ENCODE measurements at regions not wholly inside any gene's neighbourhood (a gene's known extent, or its start where the extent isn't known, plus 50 kb on each side); places are given as distances from the start of the nearest gene placed in this dataset.

DNA sequence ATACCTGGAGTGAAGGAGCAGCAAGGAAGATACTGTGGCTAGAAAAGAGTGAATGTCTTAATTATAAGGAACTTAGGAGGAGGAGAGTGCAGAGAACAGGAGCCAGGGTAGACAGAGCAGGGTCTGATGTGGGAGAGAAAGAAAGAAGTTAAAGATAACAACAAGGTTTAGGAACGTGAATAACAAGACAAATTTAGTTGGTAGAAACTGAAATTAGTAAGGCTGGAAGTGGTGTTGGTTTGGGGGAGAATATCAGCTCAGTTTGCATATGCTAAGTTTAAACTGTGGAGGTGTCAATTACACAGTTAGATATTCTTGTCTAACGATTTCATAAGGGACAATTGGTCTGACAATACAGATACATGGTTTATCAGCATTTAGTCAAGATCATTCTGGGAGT, 1123.7 kb upstream of the PABPC4L start:
- intact Hi-C loops (cut with micrococcal nuclease) = no loop called here

DNA sequence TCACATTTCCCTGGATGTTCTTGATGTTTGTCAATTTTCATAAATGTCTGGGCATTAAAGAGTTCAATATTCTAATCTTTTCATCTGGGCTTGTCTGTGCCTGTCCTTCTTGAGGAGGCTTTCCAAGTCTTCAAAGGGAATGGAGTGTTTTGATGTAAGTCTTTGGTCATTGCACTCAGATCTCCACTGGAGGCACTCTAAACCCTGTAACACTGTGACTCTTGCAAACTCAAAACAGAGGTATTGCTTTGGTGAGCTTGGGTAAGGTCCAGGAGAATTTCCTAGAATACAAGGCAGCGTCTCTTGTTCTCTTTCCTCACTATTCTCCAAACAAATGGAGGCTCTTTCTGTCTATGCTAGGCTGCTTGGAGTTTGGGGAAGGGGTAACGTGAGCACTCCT, 1118.1 kb upstream of the PABPC4L start:
- intact Hi-C loops (cut with micrococcal nuclease) = no loop called here

DNA sequence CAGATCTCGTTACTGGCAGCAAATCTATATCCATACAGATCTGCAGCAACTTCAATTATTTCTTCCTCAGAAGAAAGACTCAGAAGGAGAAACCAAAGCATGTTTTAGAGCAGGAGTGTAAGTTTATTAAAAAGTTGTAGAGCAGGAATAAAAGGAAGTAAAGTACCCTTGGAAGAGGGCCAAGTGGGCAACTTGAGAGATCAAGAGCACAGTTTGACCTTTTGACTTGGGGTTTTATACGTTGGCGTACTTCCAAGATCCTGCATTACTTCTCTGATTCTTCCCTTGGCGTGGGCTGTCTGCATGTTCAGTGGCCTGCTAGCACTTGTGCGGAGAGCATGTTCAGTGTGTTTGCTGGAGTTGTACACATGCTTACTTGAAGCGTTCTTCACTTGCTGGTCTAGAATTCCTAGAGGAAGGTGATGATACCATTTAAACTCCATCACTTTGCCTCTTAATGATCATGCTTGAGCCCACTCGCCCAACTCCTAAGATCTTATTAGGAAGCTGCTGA, 1114.7 kb upstream of the PABPC4L start:
- intact Hi-C loops (cut with micrococcal nuclease) = no loop called here

DNA sequence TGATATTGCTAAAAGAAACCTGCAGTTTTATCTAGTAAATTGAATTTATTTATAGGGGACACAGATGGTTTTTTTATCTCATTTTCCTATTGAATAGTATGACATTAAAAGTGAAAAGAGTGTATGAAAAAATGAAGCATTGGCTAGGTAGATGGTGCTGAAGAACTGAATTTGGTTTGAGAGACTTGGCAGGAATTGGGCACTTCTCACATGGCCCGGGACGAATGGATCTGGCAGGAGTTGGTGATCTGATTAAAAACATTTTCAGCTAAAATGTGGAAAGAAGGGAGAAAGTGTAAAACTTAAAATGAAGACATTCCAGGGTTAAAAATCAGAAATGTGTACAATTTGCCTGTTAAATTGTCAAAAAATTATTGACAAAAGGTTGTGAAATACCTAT, 1088.5 kb upstream of the PABPC4L start:
- intact Hi-C loops (cut with micrococcal nuclease) = no loop called here

DNA sequence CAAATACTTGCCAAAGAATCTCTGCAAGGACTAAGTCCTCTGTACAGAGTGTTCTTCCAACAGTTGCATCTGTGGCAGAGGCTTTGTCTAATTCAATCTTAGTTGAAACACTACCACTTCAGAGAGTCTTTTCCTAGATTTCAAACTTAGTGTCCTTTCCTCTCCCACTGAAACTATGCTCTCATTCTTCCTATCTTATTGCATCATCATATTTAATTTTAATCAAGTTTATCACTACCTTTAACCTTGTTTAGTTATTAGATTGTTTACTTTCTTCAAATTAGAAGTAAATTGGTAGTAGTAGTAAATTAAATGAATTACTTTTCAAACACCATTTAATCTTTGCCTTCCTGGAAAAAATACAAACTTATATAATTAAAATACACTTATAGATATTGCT, 1082.3 kb upstream of the PABPC4L start:
- intact Hi-C loops (cut with micrococcal nuclease) = no loop called here

DNA sequence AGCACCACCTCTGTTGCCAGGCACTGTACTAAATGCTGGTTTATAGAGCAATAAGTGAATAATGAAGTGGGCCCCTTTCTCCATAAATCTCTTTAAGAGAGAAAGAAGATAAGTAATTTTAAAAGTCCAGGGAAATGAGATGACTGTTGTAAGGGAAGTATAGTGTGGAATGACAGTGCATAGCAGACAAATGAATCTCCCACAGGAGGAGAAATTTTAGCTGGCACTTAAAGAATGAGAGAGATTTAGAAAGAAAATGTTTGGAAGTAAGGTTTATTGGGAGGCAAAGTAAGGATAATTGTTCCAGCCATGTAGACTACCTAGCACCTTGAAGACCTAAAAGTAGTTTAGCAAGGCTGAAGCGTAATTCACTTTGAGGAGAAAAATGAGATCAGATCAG, 1081.1 kb upstream of the PABPC4L start:
- intact Hi-C loops (cut with micrococcal nuclease) = no loop called here

DNA sequence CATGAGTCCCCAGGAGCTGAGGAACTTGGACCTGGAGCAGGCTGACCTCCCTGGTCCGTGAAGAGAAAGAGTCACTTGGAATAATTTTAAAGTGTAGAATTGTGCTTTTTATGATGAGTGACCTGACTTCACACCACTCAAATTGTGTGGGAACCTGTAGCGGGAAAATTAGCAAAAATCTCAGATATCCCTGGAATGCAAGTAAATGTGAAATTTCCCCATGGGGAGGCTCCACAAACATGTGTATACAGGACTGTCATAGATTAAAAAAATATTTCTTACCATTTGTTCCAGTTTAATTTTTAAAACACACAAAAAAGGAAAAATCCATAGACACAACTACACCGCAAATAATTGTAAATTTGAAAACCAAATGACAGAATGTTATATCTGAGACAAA, 1079.6 kb upstream of the PABPC4L start:
- intact Hi-C loops (cut with micrococcal nuclease) = no loop called here

DNA sequence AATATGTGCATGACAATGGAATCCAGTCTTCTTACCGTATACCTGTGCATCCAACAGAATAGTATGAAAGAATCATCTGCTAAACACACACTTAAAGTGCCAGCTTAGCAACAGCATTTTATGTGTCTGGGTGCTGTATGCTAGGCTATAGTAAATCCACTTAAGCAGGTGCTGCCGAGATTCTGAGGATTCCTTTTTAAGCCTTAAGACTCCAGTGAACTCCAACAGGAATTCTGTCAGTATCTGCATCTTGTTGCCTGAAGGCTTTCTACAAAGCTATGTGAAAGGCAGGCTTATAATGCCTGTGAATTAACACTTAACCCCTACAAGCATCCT, 1076.4 kb upstream of the PABPC4L start:
- intact Hi-C loops (cut with micrococcal nuclease) = no loop called here

DNA sequence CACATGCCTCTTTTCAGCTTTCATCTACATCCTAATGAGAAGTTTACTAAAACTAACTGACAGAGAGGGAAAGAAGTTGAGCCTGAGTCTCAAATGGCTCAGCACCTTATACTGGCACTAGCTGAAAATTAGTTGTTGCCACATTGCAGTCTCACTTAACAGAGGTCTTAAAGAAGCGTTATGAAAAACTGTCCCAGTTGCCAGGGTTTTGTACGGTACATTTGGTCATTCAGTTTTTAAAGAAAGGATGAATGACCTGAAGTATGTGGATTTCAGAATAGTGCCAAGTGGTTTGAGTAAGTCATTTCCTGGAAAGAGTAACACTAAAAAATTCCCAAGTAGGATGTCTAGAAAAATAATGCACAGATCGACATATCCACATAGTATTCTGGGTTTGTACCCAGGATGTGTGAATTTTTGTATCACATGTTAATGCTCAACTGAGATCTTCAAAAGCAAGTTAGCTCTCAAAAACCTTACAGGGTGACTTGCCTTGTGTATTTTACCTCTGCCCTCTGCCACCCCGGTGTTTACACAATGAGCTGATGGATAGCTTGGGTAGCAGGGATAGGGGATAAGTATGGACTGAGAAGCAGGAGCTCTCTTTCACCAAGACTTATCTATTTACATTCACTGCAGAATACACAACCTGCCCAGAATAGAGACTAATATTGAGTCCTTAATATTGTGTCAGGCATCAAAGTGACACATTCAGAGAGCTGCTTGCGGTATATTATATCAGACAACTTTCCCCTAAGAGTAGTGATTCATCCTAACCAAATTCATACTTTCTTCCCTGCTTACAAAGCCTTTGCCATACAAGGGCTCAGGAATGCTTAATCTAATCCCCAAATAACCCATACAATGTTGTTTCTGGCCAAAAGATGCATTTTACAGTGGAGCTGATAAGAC, 1075.7 kb upstream of the PABPC4L start:
- intact Hi-C loops (cut with micrococcal nuclease) = no loop called here

DNA sequence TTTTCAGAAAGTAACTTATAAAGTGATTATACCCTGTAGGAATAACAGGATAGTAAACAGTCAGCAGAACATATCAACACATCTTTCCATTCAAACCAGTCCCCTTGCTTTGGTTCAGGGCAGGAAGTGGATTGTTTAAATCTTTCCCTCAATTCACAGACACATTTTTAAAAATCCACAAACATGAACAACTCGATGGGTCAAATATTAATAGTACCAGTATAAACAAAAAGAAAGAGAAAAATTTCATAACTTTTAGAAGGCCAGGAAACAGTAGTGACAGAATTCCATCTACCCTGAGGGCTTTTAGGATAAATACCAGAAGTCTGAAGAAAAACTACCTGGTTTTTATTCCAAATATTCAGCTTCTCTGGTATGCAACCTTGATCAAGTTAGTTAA, 1072.8 kb upstream of the PABPC4L start:
- intact Hi-C loops (cut with micrococcal nuclease) = no loop called here

DNA sequence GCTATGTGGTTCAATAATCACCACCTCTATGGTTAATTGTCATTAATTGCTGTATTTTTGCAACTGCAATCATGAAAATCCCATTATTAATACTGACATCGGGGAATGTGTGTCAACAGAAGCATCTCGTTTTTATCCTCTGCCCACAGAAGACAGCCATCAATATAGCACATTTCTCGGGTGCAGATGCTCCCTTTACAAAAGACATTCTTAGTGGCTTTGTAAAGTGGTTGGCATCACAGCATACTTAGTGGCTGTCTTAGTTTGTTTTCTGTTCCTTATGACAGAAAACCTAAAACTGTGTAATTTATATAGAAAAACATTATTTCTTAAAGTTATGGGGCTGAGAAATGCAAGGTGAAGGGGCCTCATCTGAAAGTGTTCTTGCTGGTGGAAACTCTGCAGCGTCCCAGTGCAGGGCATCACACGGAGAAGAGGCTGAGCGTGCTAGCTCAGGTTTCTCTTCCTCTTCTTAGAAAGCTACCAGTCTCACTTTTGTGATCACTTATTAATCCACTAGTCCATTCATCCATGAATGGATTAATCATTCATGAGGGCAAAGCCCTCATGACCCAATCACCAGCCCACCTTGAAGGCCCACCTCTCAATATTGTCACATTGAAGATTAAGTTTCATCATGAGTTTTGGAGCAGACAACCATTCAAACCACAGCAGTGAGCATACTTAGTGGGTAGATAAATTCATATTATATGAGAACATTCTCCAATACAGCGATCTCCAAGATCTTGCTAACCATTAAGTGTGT, 1067.7 kb upstream of the PABPC4L start:
- intact Hi-C loops (cut with micrococcal nuclease) = no loop called here

DNA sequence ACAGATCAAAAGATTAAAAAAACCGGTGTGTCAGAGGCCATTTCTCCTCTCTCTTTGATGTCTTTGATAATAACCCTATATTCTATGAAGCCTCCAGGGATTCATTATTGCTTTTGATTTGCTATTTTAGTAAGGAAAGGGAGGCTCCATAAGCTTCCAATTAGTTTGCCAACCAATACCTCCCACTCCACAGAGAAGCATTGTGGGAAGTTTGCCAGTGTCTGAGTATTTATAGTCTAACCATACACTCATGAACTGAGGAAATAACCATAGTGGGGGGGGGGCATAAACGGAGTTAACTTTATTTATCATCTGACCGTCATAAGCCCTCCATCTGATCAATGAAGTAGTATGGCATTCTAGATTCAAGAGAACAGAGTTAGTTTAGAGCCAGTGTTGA, 1066.8 kb upstream of the PABPC4L start:
- intact Hi-C loops (cut with micrococcal nuclease) = no loop called here

DNA sequence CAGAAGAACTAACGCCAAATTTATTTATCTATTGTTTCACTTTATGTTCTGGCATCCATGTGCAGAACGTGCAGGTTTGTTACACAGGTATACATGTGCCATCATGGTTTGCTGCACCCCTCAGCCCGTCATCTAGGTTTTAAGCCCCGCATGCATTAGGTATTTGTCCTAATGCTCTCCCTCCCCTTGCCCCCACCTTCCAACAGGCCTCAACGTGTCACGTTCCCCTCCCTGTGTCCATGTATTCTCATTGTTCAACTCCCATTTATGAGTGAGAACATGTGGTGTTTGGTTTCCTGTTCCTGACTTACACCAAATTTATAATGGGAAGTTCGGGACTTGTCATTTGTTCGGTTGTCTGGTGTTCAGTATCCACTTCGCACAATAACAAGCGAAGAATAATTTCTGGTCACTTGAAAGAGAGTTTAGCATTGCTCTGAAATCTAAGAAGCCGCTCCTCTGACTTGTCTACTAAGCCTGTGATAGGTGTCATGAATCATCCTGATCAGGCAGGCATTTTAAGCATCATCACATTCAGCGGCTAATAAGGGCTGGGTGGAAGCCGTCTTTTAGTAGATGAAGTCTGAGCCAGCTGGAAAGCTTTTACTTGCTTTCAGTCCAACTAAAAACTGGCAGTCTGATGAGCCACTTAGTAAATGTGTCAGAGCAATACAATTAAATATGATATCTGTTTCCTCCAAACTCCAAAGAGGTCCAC, 1065.7 kb upstream of the PABPC4L start:
- intact Hi-C loops (cut with micrococcal nuclease) = no loop called here

DNA sequence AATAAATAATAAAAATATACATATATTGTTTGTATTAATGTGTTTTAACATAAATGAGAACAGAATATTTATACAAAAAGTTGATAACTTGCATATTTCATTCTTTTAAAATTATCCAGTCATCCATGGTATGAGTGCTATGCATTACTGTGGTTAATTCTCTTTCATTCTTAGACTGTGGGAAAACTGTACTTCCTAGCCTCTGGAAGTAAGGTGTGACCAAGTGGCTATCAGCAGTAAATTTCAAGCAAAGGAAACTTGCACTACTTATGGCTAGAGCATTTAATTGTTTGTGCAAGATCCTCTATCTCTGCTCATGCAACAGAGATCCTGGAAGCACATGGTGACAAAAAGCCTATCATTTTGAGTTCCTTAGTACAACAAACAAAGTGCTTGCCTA, 1054.5 kb upstream of the PABPC4L start:
- intact Hi-C loops (cut with micrococcal nuclease) = no loop called here

DNA sequence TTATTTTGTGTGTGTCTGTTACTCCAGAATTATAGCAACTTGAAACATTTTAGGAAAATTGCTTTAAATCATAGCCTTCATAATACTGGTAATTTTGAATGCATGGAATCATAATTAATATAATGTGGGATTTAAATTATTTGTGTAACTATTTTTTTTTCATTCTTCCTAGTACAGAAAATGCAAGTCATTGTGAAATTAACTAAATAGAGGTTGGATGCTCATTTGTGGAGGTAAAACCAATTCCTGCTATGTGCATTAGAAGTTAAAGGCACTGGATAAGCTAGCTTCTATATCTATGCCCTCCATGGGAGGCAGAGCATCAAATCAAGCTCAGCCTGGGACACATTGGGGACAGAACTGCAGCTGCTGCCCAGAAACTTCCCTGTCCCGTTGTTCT, 1048.5 kb upstream of the PABPC4L start:
- intact Hi-C loops (cut with micrococcal nuclease) = no loop called here

DNA sequence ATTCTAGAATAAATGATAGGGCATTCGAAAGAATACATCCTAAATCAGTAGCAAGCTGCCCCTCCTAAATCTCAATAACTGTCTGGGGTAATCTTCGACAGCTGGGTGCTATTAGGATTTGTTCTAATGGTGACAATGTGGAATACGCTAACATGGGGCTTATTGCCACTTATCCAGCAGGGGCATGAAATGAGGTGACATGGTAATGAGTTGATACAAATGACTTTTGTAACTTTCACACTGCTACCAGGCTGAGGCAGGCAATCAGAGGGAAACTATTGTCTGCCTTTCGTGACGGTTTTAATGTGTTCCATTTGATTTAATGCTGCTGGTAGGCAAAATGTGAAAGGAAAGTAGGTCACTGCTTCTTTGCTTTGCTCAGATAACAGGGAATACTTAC, 1047.4 kb upstream of the PABPC4L start:
- intact Hi-C loops (cut with micrococcal nuclease) = no loop called here

DNA sequence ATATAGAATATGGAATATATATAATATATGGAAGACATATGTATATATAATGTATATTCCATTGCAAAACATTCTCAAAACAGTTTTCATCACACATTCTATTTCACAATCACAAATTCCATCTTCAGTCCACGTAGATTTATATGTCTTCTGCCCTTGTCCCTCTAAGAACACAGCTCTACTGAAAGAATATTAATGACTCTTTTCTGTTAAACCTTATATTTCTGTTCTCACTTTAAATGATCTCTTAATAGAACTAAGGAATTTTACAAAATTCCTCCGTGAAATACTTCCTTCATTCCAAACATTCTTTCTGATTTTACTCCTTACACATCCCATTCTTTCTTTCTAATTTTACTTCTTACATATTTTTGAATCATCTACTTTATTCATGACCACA, 1043.1 kb upstream of the PABPC4L start:
- intact Hi-C loops (cut with micrococcal nuclease) = no loop called here

DNA sequence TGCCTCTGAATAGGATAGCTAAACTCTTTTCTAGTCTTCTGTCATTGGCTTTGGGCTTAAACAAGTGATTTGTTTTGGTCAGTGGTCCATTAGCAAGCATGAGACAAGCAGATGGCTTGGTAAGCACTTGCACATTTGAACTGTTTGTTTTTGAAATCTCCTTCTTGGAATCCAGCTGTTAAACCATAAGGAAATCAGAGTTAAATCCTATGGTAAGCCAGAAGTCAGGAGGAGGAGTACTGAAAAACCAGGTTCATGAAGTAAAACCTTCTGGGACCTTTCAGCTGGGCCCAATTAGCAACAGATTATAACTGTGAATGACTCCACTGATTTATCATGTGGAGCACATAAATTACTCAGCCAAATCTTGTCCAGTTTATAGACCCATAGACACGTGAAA, 1042.5 kb upstream of the PABPC4L start:
- intact Hi-C loops (cut with micrococcal nuclease) = no loop called here

DNA sequence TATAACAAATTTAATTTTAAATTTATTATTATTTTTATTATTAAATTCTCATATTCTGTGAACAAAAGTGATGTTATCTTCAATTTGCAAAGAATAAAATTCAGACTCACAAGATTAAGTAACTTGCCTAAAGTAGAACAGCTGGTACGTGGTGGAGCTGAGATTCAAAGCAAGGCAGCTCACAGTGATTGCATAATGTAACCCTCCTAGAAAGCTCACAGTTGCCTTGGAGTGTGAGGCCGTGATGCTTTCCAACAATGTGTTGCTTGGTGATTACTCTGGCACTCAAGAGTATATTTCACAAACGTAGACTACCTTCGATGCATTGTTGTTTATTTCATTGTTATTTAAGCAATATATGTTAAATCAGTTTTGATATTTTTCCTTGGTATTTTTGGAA, 1039.2 kb upstream of the PABPC4L start:
- intact Hi-C loops (cut with micrococcal nuclease) = no loop called here

DNA sequence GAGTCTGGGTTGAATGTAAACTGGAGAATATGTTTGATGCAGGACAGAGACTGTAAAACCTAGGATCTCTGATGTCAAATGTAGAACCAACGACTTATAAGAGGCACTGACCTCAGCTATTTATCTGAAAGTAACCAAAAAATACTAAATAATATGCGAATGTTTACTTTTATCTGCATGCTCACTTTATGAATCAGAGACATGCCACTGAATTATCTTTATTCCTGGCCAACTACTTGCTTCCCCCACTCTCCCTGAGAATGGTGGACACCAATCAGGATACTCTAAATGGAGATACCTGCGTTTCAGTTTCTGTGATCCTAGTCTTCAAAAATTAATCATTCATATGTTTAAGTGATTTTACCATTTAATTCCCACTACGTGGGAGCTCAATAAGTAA, 1038.4 kb upstream of the PABPC4L start:
- intact Hi-C loops (cut with micrococcal nuclease) = no loop called here

DNA sequence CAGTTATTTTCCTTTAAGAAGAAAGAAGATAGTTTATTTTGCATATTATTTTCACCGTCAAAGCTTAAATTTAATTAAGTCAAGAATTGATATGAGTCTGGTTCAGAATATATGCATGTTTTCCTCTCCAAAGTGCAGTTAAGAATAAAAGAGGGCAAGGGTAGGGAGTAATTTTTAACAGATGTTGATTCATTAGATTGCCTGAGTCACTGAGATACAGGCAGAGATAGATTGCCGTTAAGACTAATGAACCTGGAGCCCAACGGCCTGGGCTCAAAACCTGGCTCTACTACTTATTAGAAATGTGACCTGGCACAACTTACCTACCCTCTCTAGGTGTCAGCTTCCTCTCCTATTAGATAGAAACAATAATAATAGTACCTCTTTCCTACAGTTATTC, 1037.4 kb upstream of the PABPC4L start:
- intact Hi-C loops (cut with micrococcal nuclease) = no loop called here

DNA sequence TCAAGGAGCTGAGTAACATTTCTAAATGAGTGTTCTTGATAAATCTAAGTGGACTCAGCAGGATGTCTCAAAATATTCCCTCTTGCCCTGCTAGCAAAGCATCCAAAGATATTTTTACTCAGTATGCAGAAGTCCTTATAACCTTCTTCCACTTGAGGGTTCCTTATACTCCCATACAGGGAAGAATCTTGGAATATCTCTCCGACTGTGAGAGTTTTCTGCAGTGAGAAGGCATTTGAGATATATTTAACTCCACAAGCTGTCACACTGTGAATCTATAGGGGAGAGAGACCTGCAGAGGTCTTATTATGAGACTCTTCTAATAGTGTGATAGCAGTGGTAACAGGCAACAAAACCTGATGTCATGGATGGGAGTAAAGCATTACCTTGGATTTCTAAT, 1034.5 kb upstream of the PABPC4L start:
- intact Hi-C loops (cut with micrococcal nuclease) = no loop called here

All from T-helper 2 cell treated with Interferon-gamma antibody and Interleukin-4, amounts not matched to agents 100 ng/mL and 5 ng/mL, for 36 hours (primary cell).